Smooth muscle cell (in vitro differentiated cells): ENCODE measurements at regions not wholly inside any gene's neighbourhood (a gene's known extent, or its start where the extent isn't known, plus 50 kb on each side); places are given as distances from the start of the nearest gene placed in this dataset.

Source experiments
- DNase-seq: peaks from one replicate; lab custom pipeline; 2025; ENCODE audit not compliant: unreplicated experiment; lab: John Stamatoyannopoulos, UW
- H2AFZ ChIP-seq: fragments of 200-600 bp; sonication (generic); 2 replicates; pipeline ENCODE4 v1.6.0; 2016; ENCODE audit warnings: antibody characterized with exemption, low read depth, mild to moderate bottlenecking
- H3F3A ChIP-seq: fragments of 200-600 bp; sonication (generic); 2 replicates; pipeline ENCODE4 v1.6.0; 2017; ENCODE audit warnings: antibody characterized with exemption, low read depth
- H3K27ac ChIP-seq: fragments of 200-600 bp; sonication (generic); 2 replicates; pipeline ENCODE4 v1.5.1; 2016; ENCODE audit warnings: low read depth, mild to moderate bottlenecking
- H3K27me3 ChIP-seq: fragments of 200-600 bp; sonication (generic); 2 replicates; pipeline ENCODE4 v1.6.1; 2016; ENCODE audit warnings: low read depth, mild to moderate bottlenecking
- H3K36me3 ChIP-seq: fragments of 200-600 bp; sonication (generic); 2 replicates; pipeline ENCODE4 v1.5.1; 2016; ENCODE audit warnings: low read depth
- H3K4me1 ChIP-seq: fragments of 200-600 bp; sonication (generic); 2 replicates; pipeline ENCODE4 v1.5.1; 2016; ENCODE audit warnings: low read depth
- H3K4me2 ChIP-seq: fragments of 200-600 bp; sonication (generic); 2 replicates; pipeline ENCODE4 v1.6.0; 2016; ENCODE audit warnings: mild to moderate bottlenecking
- H3K4me3 ChIP-seq: fragments of 200-600 bp; sonication (generic); 2 replicates; pipeline ENCODE4 v1.5.1; 2016; ENCODE audit warnings: mild to moderate bottlenecking
- H3K79me2 ChIP-seq: fragments of 200-600 bp; sonication (generic); 2 replicates; pipeline ENCODE4 v1.6.0; 2016; ENCODE audit warnings: low read depth, mild to moderate bottlenecking
- H3K9ac ChIP-seq: fragments of 200-600 bp; sonication (generic); 2 replicates; pipeline ENCODE4 v1.6.0; 2016; ENCODE audit warnings: low read depth
- H3K9me3 ChIP-seq: fragments of 200-600 bp; sonication (generic); replicated peaks from 2 replicates; pipeline ENCODE4 v1.5.1; 2016; ENCODE audit warnings: low read depth
- H4K20me1 ChIP-seq: fragments of 200-600 bp; sonication (generic); 2 replicates; pipeline ENCODE4 v1.6.0; 2016; ENCODE audit warnings: low read depth
- WGBS: methylation state at CpG from one replicate; pipeline ENCODE4 v1.1.7; 2016; ENCODE audit warnings: low lambda C conversion rate; 5-methylcytosine and 5-hydroxymethylcytosine counted together
- TF ChIP-seq, protein P1 (sequence below): fragments of 200-600 bp; sonication (generic); IDR thresholded peaks from 2 replicates; pipeline ENCODE4 v1.5.1; 2017; ENCODE audit warnings: borderline replicate concordance, mild to moderate bottlenecking, antibody characterized with exemption; ENCODE audit not compliant: insufficient read depth, poor library complexity, severe bottlenecking

DNA sequence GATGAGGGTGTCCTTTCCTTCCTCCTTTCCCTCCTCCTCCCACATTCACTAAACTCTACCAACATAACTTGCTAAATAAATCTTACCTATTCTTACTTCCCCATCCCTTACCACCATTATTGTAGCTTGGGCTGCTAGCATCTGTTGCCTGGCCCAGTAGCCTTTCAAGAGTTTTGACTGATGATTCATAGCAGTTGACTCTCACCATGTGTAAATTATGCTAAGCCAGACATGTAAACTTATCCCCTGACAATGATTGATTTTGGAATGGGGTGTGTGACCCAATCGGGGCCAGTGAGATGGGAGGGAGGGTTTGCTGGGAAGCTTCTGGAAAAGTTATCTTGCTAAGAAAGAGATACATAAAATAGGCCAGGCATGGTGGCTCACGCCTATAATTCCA, 161.8 kb upstream of the SPRY4 start:
- Histone ChIP-seq H3K4me1 (peaks cover 4% of the 10 kb centered on the region), H3K79me2 (no peaks in the 10 kb centered on the region), H3K27me3 (no peaks in the 10 kb centered on the region), H3K4me2 (no peak overlapping the region), H3K27ac (no peak overlapping the region), H3K9me3 (no peaks in the 10 kb centered on the region), H4K20me1 (no peaks in the 10 kb centered on the region), H3K36me3 (no peaks in the 10 kb centered on the region), H3F3A (peaks cover under 1% of the 10 kb centered on the region), H3K9ac (no peak overlapping the region), H3K4me3 (no peak overlapping the region), H2AFZ (no peak overlapping the region)
- DNase-seq = no peak
- 22% methylated on average over 2 of the region's 2 CpGs for WGBS
- TF ChIP-seq, protein P1, sequence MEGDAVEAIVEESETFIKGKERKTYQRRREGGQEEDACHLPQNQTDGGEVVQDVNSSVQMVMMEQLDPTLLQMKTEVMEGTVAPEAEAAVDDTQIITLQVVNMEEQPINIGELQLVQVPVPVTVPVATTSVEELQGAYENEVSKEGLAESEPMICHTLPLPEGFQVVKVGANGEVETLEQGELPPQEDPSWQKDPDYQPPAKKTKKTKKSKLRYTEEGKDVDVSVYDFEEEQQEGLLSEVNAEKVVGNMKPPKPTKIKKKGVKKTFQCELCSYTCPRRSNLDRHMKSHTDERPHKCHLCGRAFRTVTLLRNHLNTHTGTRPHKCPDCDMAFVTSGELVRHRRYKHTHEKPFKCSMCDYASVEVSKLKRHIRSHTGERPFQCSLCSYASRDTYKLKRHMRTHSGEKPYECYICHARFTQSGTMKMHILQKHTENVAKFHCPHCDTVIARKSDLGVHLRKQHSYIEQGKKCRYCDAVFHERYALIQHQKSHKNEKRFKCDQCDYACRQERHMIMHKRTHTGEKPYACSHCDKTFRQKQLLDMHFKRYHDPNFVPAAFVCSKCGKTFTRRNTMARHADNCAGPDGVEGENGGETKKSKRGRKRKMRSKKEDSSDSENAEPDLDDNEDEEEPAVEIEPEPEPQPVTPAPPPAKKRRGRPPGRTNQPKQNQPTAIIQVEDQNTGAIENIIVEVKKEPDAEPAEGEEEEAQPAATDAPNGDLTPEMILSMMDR = no peak

DNA sequence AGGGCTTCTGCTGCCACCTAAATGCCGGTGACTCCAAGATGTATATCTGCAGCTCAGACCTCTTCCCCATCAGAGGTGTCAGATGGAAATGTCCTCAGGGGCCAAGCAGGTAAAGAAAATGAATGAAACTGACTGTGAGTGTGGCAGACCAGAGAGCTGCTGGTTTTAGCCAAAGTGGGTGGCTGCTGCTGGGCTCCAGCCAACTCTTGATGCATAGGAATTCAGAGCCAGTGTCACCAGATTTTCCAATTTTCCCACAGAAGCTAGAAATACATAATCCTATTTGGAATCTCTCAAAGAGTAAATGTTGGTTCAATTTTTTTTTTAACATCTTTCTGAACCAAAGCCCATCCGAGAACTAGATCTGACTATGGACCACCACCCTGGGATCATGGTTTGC, 161.2 kb upstream of the SPRY4 start:
- Histone ChIP-seq H3K4me1 (no peaks in the 10 kb centered on the region), H3K9me3 (no peaks in the 10 kb centered on the region), H3K27me3 (no peaks in the 10 kb centered on the region), H3K79me2 (no peaks in the 10 kb centered on the region), H3K4me2 (no peak overlapping the region), H3K27ac (no peak overlapping the region), H2AFZ (no peak overlapping the region), H3K36me3 (no peaks in the 10 kb centered on the region), H3F3A (no peaks in the 10 kb centered on the region), H3K4me3 (no peak overlapping the region), H4K20me1 (no peaks in the 10 kb centered on the region), H3K9ac (no peak overlapping the region)
- WGBS = 89% methylated on average over 2 of the region's 2 CpGs
- TF ChIP-seq, protein P1 = no peak
- DNase-seq = no peak

DNA sequence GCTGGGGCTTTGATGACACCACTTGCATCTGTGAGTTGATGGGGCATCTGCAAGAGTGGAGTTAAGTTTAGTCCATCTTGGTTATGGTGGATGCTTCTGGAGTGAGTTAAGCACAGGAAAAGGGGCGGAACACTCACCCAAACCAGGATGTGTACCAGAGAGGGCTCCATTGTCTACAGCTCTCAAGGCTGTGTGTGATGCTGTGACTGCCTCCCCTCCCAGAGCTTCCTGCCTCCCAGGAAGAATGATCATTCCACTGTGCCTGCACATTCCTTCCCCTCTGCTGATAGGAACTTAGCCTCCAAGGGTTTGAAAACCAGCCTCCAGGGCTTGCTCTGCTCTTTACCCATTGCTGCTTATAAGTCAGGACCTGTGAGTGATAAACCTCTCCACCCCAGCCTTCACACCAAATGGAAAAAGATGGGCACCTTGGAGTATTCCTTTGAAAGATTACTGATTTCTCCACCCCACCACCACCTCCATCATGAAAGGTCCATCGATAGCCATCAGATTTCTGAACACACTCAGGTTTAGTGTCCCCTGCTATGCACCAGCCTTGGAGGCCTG, 160.1 kb upstream of the SPRY4 start:
- TF ChIP-seq, protein P1 = no peak
- Histone ChIP-seq H3K9me3 (no peaks in the 10 kb centered on the region), H3K4me2 (no peak overlapping the region), H3K4me1 (no peaks in the 10 kb centered on the region), H3F3A (no peaks in the 10 kb centered on the region), H4K20me1 (no peaks in the 10 kb centered on the region), H3K9ac (no peak overlapping the region), H3K4me3 (no peak overlapping the region), H3K36me3 (no peaks in the 10 kb centered on the region), H2AFZ (no peak overlapping the region), H3K27me3 (no peaks in the 10 kb centered on the region), H3K79me2 (no peaks in the 10 kb centered on the region), H3K27ac (no peak overlapping the region)
- WGBS = 98% methylated on average over 2 of the region's 2 CpGs
- no peak for DNase-seq

DNA sequence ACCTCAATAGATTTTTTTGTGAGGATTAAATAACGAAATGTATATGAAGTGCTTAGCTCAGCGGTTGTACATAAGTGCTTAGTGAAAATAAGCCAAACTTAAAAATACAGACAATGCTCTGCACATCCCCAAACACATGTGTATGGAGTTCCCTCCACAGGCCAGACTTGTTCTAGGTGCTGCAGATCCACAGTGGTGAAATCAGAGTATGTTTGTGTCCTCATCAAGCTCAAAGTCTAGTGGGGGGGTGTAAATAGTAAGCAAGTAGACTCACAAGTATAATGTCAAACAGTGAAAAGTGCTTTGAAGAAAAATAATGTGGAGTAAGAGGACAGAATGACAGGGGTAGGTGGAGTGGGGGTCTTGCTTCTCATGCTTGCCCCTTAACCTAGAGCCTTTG, 157.4 kb upstream of the SPRY4 start:
- DNase-seq = no peak
- Histone ChIP-seq H4K20me1 (no peaks in the 10 kb centered on the region), H3K79me2 (no peaks in the 10 kb centered on the region), H3K9me3 (no peaks in the 10 kb centered on the region), H3F3A (no peaks in the 10 kb centered on the region), H3K36me3 (no peaks in the 10 kb centered on the region), H3K4me3 (no peak overlapping the region), H3K27ac (no peak overlapping the region), H3K27me3 (no peaks in the 10 kb centered on the region), H3K9ac (no peak overlapping the region), H3K4me1 (no peaks in the 10 kb centered on the region), H2AFZ (no peak overlapping the region), H3K4me2 (no peak overlapping the region)
- WGBS = 92% methylated on average over 2 of the region's 2 CpGs
- TF ChIP-seq, protein P1 = no peak
